Nephron progenitor cell (in vitro differentiated cells): ENCODE measurements at regions not wholly inside any gene's neighbourhood (a gene's known extent, or its start where the extent isn't known, plus 50 kb on each side); places are given as distances from the start of the nearest gene placed in this dataset.
A peak's percentile ranks its signal among the peaks of the same experiment; 100 is the strongest.

Experiments used
- DNase-seq: peaks from one replicate; pipeline ENCODE4 v3.0.0; 2021
- H3K27ac Mint-ChIP-seq: 2 replicates; pipeline ENCODE4 v1.8.0; 2021; ENCODE audit warnings: mild to moderate bottlenecking, moderate library complexity, mixed read lengths
- H3K27me3 Mint-ChIP-seq: 2 replicates; pipeline ENCODE4 v1.8.0; 2021; ENCODE audit warnings: mild to moderate bottlenecking, low read depth, mixed read lengths; ENCODE audit not compliant: poor library complexity
- H3K36me3 Mint-ChIP-seq: 2 replicates; pipeline ENCODE4 v1.8.0; 2021; ENCODE audit warnings: low read depth, mixed read lengths
- H3K4me1 Mint-ChIP-seq: 2 replicates; pipeline ENCODE4 v1.8.0; 2021; ENCODE audit warnings: mixed read lengths
- H3K4me3 Mint-ChIP-seq: 2 replicates; pipeline ENCODE4 v1.8.0; 2021; ENCODE audit warnings: mild to moderate bottlenecking, moderate library complexity, mixed read lengths
- H3K9me3 Mint-ChIP-seq: 2 replicates; pipeline ENCODE4 v1.8.0; 2021; ENCODE audit warnings: mild to moderate bottlenecking, moderate library complexity, mixed read lengths
- TF ChIP-seq, protein P1 (sequence below): fragments of 200-600 bp; sonication (generic); IDR thresholded peaks from 2 replicates; pipeline ENCODE4 v1.5.0; 2021; ENCODE audit warnings: antibody characterized with exemption

DNA sequence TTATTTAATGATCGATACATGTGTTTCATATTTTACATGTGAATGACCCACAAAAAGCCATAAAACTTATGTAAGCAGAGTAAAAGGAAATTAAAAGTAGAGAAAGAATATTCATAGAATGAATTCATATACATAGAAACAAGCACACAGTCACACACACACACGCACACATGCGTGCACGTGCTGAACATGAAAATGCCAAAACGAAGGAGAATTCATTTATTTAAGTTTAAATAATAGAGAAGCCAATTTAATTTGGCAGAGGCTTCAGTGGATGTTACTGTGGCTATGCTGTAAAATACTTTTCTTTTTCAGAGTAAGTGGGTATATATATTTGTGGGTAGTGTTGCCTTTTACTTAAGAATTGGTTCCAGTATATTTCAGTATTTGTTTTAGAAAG is 145.0 kb upstream of the C21orf91 start:
- TF ChIP-seq, protein P1, sequence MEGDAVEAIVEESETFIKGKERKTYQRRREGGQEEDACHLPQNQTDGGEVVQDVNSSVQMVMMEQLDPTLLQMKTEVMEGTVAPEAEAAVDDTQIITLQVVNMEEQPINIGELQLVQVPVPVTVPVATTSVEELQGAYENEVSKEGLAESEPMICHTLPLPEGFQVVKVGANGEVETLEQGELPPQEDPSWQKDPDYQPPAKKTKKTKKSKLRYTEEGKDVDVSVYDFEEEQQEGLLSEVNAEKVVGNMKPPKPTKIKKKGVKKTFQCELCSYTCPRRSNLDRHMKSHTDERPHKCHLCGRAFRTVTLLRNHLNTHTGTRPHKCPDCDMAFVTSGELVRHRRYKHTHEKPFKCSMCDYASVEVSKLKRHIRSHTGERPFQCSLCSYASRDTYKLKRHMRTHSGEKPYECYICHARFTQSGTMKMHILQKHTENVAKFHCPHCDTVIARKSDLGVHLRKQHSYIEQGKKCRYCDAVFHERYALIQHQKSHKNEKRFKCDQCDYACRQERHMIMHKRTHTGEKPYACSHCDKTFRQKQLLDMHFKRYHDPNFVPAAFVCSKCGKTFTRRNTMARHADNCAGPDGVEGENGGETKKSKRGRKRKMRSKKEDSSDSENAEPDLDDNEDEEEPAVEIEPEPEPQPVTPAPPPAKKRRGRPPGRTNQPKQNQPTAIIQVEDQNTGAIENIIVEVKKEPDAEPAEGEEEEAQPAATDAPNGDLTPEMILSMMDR: no peak

DNA sequence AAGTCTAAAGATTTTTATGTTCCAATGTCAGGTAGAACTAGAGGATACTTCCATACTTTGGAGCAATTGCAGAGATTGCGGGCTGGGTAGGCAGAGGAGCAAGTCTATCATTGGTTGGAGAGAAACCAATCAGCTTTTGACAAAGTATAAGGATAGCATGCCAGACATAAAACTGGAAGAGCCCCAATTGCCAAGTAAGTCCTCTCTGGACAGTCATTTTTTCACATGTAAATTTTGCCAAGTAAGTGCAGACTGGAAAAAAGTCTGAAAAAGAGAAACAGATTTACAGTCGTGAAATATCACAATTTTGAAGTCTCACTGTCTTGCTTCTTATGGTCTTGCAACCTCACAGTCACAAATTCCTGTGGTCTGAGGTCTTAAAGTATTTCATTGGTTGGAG is 131.4 kb upstream of the C21orf91 start:
- Mint-ChIP-seq H3K27ac (no peak overlapping the region), H3K4me1 (no peaks in the 10 kb centered on the region), H3K36me3 (no peaks in the 10 kb centered on the region)

More for the DNA sequence above, 145.0 kb upstream of the C21orf91 start:
- Mint-ChIP-seq H3K4me3 (no peak overlapping the region), H3K4me1 (no peaks in the 10 kb centered on the region), H3K27me3 (no peaks in the 10 kb centered on the region), H3K9me3 (no peaks in the 10 kb centered on the region), H3K36me3 (no peaks in the 10 kb centered on the region), H3K27ac (no peak overlapping the region)
- DNase-seq: no peak

DNA sequence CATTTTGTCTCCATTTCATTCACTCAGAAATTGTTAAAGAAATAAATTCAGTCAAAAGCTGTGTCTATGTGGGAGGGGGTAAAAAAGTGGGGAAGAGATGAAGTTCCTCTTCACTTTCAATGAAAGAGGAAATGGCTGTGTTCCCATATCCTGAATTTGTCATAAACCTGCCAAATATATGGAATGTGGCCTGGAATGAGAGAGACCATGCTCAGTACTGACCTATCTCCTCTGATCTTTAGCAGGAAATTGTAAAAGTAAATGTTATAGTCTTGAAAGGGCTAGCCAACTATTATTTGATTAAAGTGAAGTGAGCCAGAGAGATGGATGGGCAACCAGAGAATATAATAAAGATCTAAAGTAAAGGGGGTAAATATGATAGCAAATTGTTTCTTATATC is 130.3 kb upstream of the C21orf91 start:
- Mint-ChIP-seq H3K27ac (no peak overlapping the region), H3K9me3 (peaks cover 13% of the 10 kb centered on the region), H3K4me1 (no peaks in the 10 kb centered on the region), H3K36me3 (no peaks in the 10 kb centered on the region), H3K4me3 (no peak overlapping the region), H3K27me3 (peaks cover 3% of the 10 kb centered on the region)
- TF ChIP-seq, protein P1: no peak
- no peak for DNase-seq

More for the DNA sequence above, 131.4 kb upstream of the C21orf91 start:
- H3K27me3 Mint-ChIP-seq: peaks cover 3% of the 10 kb centered on the region
- H3K9me3 Mint-ChIP-seq: peaks cover 3% of the 10 kb centered on the region
- H3K4me3 Mint-ChIP-seq: no peak overlapping the region
- no peak for DNase-seq
- TF ChIP-seq, protein P1: no peak

DNA sequence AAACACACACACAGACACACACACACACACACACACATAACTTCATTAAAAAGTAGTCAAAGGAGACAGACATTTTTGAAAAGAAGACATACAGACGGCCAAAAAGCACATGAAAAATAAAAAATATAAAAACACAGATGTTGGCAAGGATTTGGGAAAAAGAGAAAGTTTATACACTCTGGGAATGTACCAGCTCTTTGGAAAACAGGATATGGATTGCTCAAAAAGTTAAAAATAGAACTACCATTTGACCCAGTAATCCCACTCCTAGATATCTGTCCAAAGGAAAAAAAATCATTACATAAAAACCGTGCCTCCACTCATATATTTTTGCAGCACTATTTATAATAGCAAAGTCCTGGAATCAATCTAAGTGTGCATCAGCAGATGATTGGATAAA is 128.4 kb upstream of the C21orf91 start:
- Mint-ChIP-seq H3K9me3 (peaks cover 20% of the 10 kb centered on the region), H3K27ac (no peak overlapping the region), H3K27me3 (peaks cover 3% of the 10 kb centered on the region), H3K4me1 (no peaks in the 10 kb centered on the region), H3K4me3 (no peak overlapping the region), H3K36me3 (no peaks in the 10 kb centered on the region)
- TF ChIP-seq, protein P1: no peak
- DNase-seq: no peak

DNA sequence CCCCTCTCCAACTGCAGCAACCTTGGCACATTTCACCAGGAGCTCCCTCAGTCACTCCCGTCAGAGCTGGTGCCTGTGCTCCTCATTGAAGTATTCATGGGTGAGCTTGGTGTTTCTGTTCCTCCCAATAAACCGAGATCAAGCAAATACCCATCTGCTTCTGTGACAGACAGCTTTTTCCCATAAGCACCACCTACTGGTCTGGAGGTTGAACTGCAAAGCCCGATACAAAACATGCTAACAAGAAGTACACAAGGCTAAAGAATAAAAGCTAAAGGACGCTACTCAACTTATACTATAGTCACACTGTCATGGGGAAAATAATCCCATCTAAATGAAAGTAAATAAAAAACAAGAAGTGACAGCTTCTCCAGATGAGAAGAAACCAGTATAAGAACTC is 111.9 kb upstream of the C21orf91 start:
- no peaks in the 10 kb centered on the region for H3K9me3 Mint-ChIP-seq
- TF ChIP-seq, protein P1: peak; percentile 16
- H3K36me3 Mint-ChIP-seq: no peaks in the 10 kb centered on the region

DNA sequence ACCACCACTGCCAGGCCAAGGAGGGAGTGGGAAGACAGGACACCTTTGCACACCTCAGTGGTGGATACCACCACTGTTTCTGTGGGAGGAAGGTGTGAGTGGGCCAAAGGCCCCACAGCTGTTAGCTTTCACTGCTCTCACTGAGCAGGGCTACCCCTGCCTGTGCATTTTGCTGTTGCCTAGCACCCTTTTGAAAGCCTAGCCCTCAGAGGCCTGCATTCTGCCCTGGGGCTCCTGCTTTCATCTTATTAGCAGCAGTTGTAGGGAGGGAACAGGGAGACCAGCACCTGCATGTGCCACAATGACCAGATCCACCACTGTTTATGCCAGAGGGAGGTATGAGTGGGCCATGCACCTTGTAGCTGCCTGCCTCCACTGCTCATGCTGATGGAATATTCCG is 110.9 kb upstream of the C21orf91 start:
- DNase-seq: no peak
- no peak overlapping the region for H3K4me3 Mint-ChIP-seq
- no peaks in the 10 kb centered on the region for H3K4me1 Mint-ChIP-seq

More for the DNA sequence above, 111.9 kb upstream of the C21orf91 start:
- Mint-ChIP-seq H3K27ac (no peak overlapping the region), H3K4me1 (no peaks in the 10 kb centered on the region), H3K27me3 (no peaks in the 10 kb centered on the region), H3K4me3 (no peak overlapping the region)
- DNase-seq: no peak

More for the DNA sequence above, 110.9 kb upstream of the C21orf91 start:
- Mint-ChIP-seq H3K9me3 (no peaks in the 10 kb centered on the region), H3K27me3 (no peaks in the 10 kb centered on the region), H3K36me3 (no peaks in the 10 kb centered on the region), H3K27ac (no peak overlapping the region)
- TF ChIP-seq, protein P1: no peak
